ENCODE measurements at regions not wholly inside any gene's neighbourhood (a gene's known extent, or its start where the extent isn't known, plus 50 kb on each side); places are given as distances from the start of the nearest gene placed in this dataset.
"Not testable (repeated sequence)": the region's sequence is repeated elsewhere in the genome, so short reads cannot be mapped to it uniquely, and the experiment has no call there.

DNA sequence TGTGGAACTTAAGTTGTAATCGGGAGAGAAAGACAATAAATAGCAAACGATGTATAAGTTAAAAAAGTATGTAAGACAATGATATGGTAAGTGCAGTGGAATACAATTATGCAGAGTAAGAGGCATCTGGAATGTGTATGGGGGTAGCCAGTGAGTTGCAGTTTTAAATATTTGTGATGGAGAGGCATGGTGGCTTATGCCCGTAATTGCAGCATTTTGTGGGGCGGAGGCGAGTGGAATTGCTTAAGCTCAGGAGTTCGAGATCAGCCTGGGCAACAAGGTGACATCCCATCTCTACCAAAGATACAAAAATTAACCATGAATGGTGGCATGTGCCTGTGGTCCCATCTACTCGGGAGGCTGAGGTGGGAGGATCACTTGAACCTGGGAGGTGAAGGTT is 52.5 kb upstream of the WDFY3 start:
- H3K4me3 ChIP-seq (ENCODE audit: low read depth, low read length), result no peak overlapping the region
- TF ChIP-seq CTCF (IDR thresholded peaks at IDR 0.05; ENCODE audit: low read depth, low read length), result no peak

DNA sequence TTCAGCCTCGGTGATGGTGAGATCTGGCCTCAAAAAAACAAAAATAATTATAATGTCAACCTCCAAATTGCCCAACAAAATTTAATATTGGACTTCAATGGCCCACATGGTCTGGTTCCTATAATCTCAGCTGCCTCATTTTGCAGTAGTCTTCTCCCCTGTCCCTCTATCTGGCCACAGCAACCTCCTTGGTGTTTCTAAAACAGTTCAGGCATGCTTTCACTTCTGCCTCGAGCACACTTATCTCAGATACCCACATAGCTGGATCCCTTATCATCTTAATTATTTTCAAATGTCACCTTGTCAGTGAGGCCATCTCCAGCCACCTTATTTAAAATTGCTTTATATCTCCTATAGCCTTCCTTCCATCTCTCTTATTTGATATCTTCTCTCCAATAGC is 52.9 kb upstream of the WDFY3 start:
- H3K4me3 ChIP-seq (ENCODE audit: low read depth, low read length), result no peak overlapping the region

DNA sequence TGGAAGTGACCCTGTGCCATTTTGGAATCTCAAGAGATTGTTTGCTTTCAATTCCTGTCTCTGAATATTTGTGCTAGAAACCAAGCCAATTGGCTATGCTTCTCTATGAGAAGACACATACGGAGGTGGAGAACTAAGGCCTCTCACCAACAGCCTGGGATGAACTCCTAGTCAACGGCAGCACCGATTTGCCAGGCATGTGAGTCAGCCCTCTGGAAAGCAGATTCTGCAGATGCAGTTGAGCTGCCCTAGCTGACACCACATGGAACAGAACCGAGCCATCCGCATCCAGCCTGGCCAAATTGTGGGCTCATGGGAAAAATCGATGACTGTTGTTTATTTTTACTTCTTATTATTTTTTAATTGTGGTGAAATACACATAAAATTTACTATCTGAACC is 58.2 kb upstream of the WDFY3 start:
- TF ChIP-seq CTCF (IDR thresholded peaks at IDR 0.05; ENCODE audit: low read depth, low read length), result no peak
- no peak overlapping the region for H3K4me3 ChIP-seq (ENCODE audit: low read depth, low read length)

More for the DNA sequence above, 52.9 kb upstream of the WDFY3 start:
- no peak for TF ChIP-seq CTCF (IDR thresholded peaks at IDR 0.05; ENCODE audit: low read depth, low read length)

GRCh38 chr4:85028910-85029309 is 62.4 kb upstream of the WDFY3 start:
- no peak overlapping the region for H3K4me3 ChIP-seq (ENCODE audit: low read depth, low read length)
- TF ChIP-seq CTCF (IDR thresholded peaks at IDR 0.05; ENCODE audit: low read depth, low read length), result no peak

- TF ChIP-seq CTCF (IDR thresholded peaks at IDR 0.05; ENCODE audit: low read depth, low read length), result no peak
- no peak overlapping the region for H3K4me3 ChIP-seq (ENCODE audit: low read depth, low read length)
Measured at GRCh38 chr4:85029453-85029852, 63.0 kb upstream of the WDFY3 start.

DNA sequence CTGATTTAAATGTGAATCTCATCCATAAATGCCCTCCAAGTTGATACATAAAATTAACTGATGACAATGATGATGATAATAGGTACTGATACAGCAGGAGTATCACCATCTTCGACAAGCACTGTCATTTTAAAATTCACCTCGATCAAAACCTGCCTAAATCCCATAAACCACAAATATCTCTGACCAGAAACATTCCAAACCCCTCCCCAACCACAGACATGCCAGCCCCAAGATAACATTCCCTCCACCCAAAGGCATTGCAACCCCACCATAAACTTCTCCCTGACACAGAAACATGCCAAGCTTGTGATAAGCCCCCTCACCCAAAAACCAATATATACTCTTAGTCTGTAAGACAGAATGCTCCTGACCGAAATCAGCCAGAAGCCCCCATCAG is 63.7 kb upstream of the WDFY3 start:
- no peak overlapping the region for H3K4me3 ChIP-seq (ENCODE audit: low read depth, low read length)
- no peak for TF ChIP-seq CTCF (IDR thresholded peaks at IDR 0.05; ENCODE audit: low read depth, low read length)

DNA sequence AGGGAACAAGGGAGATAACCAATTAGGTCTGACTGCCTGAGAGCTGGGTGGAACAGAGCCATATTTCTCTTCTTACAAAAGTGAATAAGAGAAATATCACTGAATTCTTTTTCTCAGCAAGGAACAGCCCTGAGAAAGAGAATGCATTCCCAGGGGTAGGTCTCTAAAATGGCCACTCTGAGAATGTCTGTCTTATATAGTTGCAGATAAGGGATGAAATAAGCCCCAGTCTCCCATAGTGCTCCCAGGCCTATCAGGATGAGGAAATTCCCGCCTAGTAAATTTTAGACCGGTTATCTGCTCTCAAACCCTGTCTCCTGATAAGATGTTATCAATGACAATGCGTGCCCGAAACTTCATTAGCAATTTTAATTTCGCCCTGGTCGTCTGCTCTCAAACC is 67.3 kb upstream of the WDFY3 start:
- not testable (repeated sequence) for H3K4me3 ChIP-seq (ENCODE audit: low read depth, low read length)

DNA sequence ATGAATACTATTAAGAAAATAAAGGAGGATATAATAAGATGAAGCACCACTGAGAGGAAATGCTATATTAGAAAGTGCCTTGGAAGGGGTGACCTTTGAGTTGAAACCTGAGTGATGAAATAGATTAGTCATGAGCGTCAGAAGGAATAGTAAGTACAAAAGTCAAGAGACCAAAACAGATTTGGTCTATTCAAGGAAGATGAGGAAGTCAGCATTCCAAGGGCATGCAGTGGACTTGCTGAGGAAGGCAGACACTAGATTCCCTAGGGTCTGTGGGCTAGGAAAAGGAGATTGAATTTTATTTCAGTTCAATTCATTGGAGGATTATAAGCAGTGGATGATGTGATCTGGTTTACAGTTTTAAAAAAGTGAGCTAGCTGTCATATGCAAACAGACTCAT is 73.0 kb upstream of the WDFY3 start:
- H3K4me3 ChIP-seq (ENCODE audit: low read depth, low read length), result no peak overlapping the region
- no peak for TF ChIP-seq CTCF (IDR thresholded peaks at IDR 0.05; ENCODE audit: low read depth, low read length)

GRCh38 chr4:85043812-85044496 is 77.5 kb upstream of the WDFY3 start:
- not testable (repeated sequence) for H3K4me3 ChIP-seq (ENCODE audit: low read depth, low read length)

All from WI38 (cell line).